WTC11 (cell line): ENCODE measurements at regions not wholly inside any gene's neighbourhood (a gene's known extent, or its start where the extent isn't known, plus 50 kb on each side); places are given as distances from the start of the nearest gene placed in this dataset.

Experiments
- ATAC-seq: fragments of 200-7000 bp; cut with Tn5 transposase; 2 replicates; pipeline ENCODE4 v1.10.0; 2021; ENCODE audit warnings: mild to moderate bottlenecking, moderate library complexity
- CTCF ChIA-PET: fragments of 300-600 bp; sonication (Branson Sonifier 250); formaldehyde crosslinking; loops from one replicate; lab custom pipeline; 2021; ENCODE audit warnings: antibody characterized with exemption; lab: Charles Lee
- POLR2A ChIA-PET: fragments of 350-600 bp; sonication (Branson Sonifier 250); formaldehyde crosslinking; loops from one replicate; lab custom pipeline; 2021; ENCODE audit warnings: antibody characterized with exemption; lab: Charles Lee
- DNase-seq: peaks from one replicate; pipeline ENCODE4 v3.0.0; 2021; ENCODE audit warnings: low spot score
- H3K27ac Mint-ChIP-seq: 2 replicates; pipeline ENCODE4 v1.8.0; 2021; ENCODE audit warnings: mixed read lengths
- H3K27me3 Mint-ChIP-seq: 2 replicates; pipeline ENCODE4 v1.8.0; 2021; ENCODE audit warnings: low read depth, mild to moderate bottlenecking, moderate library complexity, mixed read lengths
- H3K36me3 Mint-ChIP-seq: 2 replicates; pipeline ENCODE4 v1.8.0; 2021; ENCODE audit warnings: mixed read lengths
- H3K4me1 Mint-ChIP-seq: 2 replicates; pipeline ENCODE4 v1.8.0; 2022; ENCODE audit warnings: mixed read lengths
- H3K4me3 Mint-ChIP-seq: 2 replicates; pipeline ENCODE4 v1.8.0; 2021; ENCODE audit warnings: mild to moderate bottlenecking, moderate library complexity, mixed read lengths
- H3K9me3 Mint-ChIP-seq: 2 replicates; pipeline ENCODE4 v1.8.0; 2021; ENCODE audit warnings: mixed read lengths
- CBFB ChIP-seq: sonication (generic); formaldehyde crosslinking; IDR thresholded peaks from 2 replicates; pipeline ENCODE4 v1.8.1; 2022; ENCODE audit warnings: mild to moderate bottlenecking, low read depth, missing genetic modification reagents
- CREB1 ChIP-seq: sonication (generic); formaldehyde crosslinking; IDR thresholded peaks from 2 replicates; pipeline ENCODE4 v1.8.0; 2023; ENCODE audit warnings: mild to moderate bottlenecking, missing genetic modification reagents
- RELA ChIP-seq: sonication (generic); formaldehyde crosslinking; IDR thresholded peaks from 2 replicates; pipeline ENCODE4 v1.8.1; 2022; ENCODE audit warnings: missing genetic modification reagents, mild to moderate bottlenecking, borderline replicate concordance
- SP1 ChIP-seq: sonication (generic); formaldehyde crosslinking; conservative IDR thresholded peaks from 2 replicates; pipeline ENCODE4 v1.8.1; 2022; ENCODE audit warnings: missing genetic modification reagents
- TP53 ChIP-seq: sonication (generic); formaldehyde crosslinking; IDR thresholded peaks from 2 replicates; pipeline ENCODE4 v1.8.1; 2023; ENCODE audit warnings: mild to moderate bottlenecking, missing genetic modification reagents
- USF2 ChIP-seq: sonication (generic); formaldehyde crosslinking; IDR thresholded peaks from 2 replicates; pipeline ENCODE4 v1.8.1; 2023; ENCODE audit warnings: mild to moderate bottlenecking, missing genetic modification reagents, moderate library complexity
- ZNF219 ChIP-seq: sonication (generic); formaldehyde crosslinking; IDR thresholded peaks from 2 replicates; pipeline ENCODE4 v1.8.0; 2023; ENCODE audit warnings: missing genetic modification reagents, mild to moderate bottlenecking, borderline replicate concordance
- ZNF263 ChIP-seq: sonication (generic); formaldehyde crosslinking; IDR thresholded peaks from 2 replicates; pipeline ENCODE4 v1.8.1; 2022; ENCODE audit warnings: low read depth, mild to moderate bottlenecking, moderate library complexity, missing genetic modification reagents
- ZNF281 ChIP-seq: sonication (generic); formaldehyde crosslinking; IDR thresholded peaks from 2 replicates; pipeline ENCODE4 v1.8.0; 2023; ENCODE audit warnings: mild to moderate bottlenecking, missing genetic modification reagents
- ZNF396 ChIP-seq: fragments of 250-450 bp; sonication (Bioruptor Pico); IDR thresholded peaks from 2 replicates; pipeline ENCODE4 v1.8.0; 2021; ENCODE audit warnings: mild to moderate bottlenecking, moderate library complexity, borderline replicate concordance
- TF ChIP-seq, protein P1 (sequence below): sonication (generic); formaldehyde crosslinking; IDR thresholded peaks from 2 replicates; pipeline ENCODE4 v1.8.0; 2022; ENCODE audit warnings: mild to moderate bottlenecking, missing genetic modification reagents
- TF ChIP-seq, protein P2 (sequence below): sonication (generic); formaldehyde crosslinking; IDR thresholded peaks from 2 replicates; pipeline ENCODE4 v1.8.0; 2023; ENCODE audit warnings: missing genetic modification reagents, mild to moderate bottlenecking, borderline replicate concordance
- TF ChIP-seq, protein P3 (sequence below): sonication (generic); formaldehyde crosslinking; IDR thresholded peaks from 2 replicates; pipeline ENCODE4 v1.8.0; 2023; ENCODE audit warnings: missing genetic modification reagents
- TF ChIP-seq, protein P4 (sequence below): sonication (generic); formaldehyde crosslinking; IDR thresholded peaks from 2 replicates; pipeline ENCODE4 v1.8.1; 2022; ENCODE audit warnings: missing genetic modification reagents, borderline replicate concordance
- TF ChIP-seq, protein P5 (sequence below): sonication (generic); formaldehyde crosslinking; IDR thresholded peaks from 2 replicates; pipeline ENCODE4 v1.8.0; 2022; ENCODE audit warnings: mild to moderate bottlenecking, missing genetic modification reagents
- TF ChIP-seq, protein P6 (sequence below): fragments of 250-450 bp; sonication (Bioruptor Pico); IDR thresholded peaks from 2 replicates; pipeline ENCODE4 v1.9.0; 2021; ENCODE audit warnings: moderate library complexity, mild to moderate bottlenecking, inconsistent platforms, borderline replicate concordance

GRCh38 chr3:3587647-3587972 is 211.6 kb upstream of the LRRN1 start:
- H3K27me3 Mint-ChIP-seq, result no peaks in the 10 kb centered on the region; the same call in 1 of the 2 replicates
- H3K36me3 Mint-ChIP-seq, result peaks cover 16% of the 10 kb centered on the region; the same call in 1 of the 2 replicates
- ChIA-PET POLR2A (no interaction called here), CTCF (no interaction called here)
- no peak for DNase-seq
- no peak overlapping the region for H3K4me3 Mint-ChIP-seq
- ATAC-seq, result no peak
- H3K4me1 Mint-ChIP-seq, result no peaks in the 10 kb centered on the region
- H3K27ac Mint-ChIP-seq, result no peak overlapping the region
- TF ChIP-seq, protein P1, sequence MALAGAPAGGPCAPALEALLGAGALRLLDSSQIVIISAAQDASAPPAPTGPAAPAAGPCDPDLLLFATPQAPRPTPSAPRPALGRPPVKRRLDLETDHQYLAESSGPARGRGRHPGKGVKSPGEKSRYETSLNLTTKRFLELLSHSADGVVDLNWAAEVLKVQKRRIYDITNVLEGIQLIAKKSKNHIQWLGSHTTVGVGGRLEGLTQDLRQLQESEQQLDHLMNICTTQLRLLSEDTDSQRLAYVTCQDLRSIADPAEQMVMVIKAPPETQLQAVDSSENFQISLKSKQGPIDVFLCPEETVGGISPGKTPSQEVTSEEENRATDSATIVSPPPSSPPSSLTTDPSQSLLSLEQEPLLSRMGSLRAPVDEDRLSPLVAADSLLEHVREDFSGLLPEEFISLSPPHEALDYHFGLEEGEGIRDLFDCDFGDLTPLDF, result no peak
- TF ChIP-seq, protein P2, sequence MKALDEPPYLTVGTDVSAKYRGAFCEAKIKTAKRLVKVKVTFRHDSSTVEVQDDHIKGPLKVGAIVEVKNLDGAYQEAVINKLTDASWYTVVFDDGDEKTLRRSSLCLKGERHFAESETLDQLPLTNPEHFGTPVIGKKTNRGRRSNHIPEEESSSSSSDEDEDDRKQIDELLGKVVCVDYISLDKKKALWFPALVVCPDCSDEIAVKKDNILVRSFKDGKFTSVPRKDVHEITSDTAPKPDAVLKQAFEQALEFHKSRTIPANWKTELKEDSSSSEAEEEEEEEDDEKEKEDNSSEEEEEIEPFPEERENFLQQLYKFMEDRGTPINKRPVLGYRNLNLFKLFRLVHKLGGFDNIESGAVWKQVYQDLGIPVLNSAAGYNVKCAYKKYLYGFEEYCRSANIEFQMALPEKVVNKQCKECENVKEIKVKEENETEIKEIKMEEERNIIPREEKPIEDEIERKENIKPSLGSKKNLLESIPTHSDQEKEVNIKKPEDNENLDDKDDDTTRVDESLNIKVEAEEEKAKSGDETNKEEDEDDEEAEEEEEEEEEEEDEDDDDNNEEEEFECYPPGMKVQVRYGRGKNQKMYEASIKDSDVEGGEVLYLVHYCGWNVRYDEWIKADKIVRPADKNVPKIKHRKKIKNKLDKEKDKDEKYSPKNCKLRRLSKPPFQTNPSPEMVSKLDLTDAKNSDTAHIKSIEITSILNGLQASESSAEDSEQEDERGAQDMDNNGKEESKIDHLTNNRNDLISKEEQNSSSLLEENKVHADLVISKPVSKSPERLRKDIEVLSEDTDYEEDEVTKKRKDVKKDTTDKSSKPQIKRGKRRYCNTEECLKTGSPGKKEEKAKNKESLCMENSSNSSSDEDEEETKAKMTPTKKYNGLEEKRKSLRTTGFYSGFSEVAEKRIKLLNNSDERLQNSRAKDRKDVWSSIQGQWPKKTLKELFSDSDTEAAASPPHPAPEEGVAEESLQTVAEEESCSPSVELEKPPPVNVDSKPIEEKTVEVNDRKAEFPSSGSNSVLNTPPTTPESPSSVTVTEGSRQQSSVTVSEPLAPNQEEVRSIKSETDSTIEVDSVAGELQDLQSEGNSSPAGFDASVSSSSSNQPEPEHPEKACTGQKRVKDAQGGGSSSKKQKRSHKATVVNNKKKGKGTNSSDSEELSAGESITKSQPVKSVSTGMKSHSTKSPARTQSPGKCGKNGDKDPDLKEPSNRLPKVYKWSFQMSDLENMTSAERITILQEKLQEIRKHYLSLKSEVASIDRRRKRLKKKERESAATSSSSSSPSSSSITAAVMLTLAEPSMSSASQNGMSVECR (CRISPR knock-in tag), result no peak
- TF ChIP-seq, protein P3, sequence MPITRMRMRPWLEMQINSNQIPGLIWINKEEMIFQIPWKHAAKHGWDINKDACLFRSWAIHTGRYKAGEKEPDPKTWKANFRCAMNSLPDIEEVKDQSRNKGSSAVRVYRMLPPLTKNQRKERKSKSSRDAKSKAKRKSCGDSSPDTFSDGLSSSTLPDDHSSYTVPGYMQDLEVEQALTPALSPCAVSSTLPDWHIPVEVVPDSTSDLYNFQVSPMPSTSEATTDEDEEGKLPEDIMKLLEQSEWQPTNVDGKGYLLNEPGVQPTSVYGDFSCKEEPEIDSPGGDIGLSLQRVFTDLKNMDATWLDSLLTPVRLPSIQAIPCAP (CRISPR knock-in tag), result no peak
- TF ChIP-seq, protein P4, sequence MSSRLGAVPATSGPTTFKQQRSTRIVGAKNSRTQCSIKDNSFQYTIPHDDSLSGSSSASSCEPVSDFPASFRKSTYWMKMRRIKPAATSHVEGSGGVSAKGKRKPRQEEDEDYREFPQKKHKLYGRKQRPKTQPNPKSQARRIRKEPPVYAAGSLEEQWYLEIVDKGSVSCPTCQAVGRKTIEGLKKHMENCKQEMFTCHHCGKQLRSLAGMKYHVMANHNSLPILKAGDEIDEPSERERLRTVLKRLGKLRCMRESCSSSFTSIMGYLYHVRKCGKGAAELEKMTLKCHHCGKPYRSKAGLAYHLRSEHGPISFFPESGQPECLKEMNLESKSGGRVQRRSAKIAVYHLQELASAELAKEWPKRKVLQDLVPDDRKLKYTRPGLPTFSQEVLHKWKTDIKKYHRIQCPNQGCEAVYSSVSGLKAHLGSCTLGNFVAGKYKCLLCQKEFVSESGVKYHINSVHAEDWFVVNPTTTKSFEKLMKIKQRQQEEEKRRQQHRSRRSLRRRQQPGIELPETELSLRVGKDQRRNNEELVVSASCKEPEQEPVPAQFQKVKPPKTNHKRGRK (CRISPR knock-in tag), result no peak
- TF ChIP-seq USF2 (CRISPR knock-in tag) (no peak), ZNF219 (CRISPR knock-in tag) (no peak), SP1 (CRISPR knock-in tag) (no peak), CREB1 (no peak), ZNF396 (no peak), ZNF281 (CRISPR knock-in tag) (no peak), CBFB (no peak), ZNF263 (CRISPR knock-in tag) (no peak), TP53 (CRISPR knock-in tag) (no peak), RELA (CRISPR knock-in tag) (no peak)
- TF ChIP-seq, protein P5, sequence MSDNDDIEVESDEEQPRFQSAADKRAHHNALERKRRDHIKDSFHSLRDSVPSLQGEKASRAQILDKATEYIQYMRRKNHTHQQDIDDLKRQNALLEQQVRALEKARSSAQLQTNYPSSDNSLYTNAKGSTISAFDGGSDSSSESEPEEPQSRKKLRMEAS (CRISPR knock-in tag), result no peak
- TF ChIP-seq, protein P6, sequence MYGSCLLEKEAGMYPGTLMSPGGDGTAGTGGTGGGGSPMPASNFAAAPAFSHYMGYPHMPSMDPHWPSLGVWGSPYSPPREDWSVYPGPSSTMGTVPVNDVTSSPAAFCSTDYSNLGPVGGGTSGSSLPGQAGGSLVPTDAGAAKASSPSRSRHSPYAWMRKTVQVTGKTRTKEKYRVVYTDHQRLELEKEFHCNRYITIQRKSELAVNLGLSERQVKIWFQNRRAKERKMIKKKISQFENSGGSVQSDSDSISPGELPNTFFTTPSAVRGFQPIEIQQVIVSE (CRISPR knock-in tag), result no peak
- TF ChIP-seq, all 79 proteins: peak for 0
- H3K9me3 Mint-ChIP-seq, result peaks cover 41% of the 10 kb centered on the region
